ENCODE measurements at regions not wholly inside any gene's neighbourhood (a gene's known extent, or its start where the extent isn't known, plus 50 kb on each side); places are given as distances from the start of the nearest gene placed in this dataset.
"Not testable (repeated sequence)": the region's sequence is repeated elsewhere in the genome, so short reads cannot be mapped to it uniquely, and the experiment has no call there.

DNA sequence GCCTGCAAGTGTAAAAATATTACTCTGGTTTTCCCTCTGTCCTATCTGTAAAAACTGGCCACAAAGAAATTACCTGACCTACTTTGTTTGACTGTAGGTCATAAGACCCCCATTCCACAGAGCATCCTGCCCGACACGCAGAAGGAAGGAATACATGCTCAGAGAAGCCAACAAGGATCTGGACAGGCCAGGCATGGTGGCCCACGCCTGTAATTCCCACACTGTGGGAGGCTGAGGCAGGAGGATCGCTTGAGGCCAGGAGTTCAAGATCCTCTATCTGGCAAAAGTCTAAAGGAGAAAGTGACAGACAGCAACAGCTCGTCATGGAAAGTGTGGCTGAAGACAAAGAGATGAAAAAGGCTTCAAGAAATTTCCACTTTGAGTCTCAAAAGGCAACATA, 78.2 kb upstream of the RNU2-1 start:
- Mint-ChIP-seq H3K27ac (peak overlapping the region in 1 of 3 experiments; percentile 24), H3K4me1 (no peaks in the 10 kb centered on the region), H3K4me3 (no peak overlapping the region), H3K27me3 (ENCODE audit: low read depth) (no peaks in the 10 kb centered on the region), H3K36me3 (ENCODE audit: low read depth) (no peaks in the 10 kb centered on the region), H3K9me3 (no peaks in the 10 kb centered on the region)
- TF ChIP-seq, protein P1, sequence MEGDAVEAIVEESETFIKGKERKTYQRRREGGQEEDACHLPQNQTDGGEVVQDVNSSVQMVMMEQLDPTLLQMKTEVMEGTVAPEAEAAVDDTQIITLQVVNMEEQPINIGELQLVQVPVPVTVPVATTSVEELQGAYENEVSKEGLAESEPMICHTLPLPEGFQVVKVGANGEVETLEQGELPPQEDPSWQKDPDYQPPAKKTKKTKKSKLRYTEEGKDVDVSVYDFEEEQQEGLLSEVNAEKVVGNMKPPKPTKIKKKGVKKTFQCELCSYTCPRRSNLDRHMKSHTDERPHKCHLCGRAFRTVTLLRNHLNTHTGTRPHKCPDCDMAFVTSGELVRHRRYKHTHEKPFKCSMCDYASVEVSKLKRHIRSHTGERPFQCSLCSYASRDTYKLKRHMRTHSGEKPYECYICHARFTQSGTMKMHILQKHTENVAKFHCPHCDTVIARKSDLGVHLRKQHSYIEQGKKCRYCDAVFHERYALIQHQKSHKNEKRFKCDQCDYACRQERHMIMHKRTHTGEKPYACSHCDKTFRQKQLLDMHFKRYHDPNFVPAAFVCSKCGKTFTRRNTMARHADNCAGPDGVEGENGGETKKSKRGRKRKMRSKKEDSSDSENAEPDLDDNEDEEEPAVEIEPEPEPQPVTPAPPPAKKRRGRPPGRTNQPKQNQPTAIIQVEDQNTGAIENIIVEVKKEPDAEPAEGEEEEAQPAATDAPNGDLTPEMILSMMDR (IDR thresholded peaks at IDR 0.05; ENCODE audit: unreplicated experiment in 3 of 3), result no peak

DNA sequence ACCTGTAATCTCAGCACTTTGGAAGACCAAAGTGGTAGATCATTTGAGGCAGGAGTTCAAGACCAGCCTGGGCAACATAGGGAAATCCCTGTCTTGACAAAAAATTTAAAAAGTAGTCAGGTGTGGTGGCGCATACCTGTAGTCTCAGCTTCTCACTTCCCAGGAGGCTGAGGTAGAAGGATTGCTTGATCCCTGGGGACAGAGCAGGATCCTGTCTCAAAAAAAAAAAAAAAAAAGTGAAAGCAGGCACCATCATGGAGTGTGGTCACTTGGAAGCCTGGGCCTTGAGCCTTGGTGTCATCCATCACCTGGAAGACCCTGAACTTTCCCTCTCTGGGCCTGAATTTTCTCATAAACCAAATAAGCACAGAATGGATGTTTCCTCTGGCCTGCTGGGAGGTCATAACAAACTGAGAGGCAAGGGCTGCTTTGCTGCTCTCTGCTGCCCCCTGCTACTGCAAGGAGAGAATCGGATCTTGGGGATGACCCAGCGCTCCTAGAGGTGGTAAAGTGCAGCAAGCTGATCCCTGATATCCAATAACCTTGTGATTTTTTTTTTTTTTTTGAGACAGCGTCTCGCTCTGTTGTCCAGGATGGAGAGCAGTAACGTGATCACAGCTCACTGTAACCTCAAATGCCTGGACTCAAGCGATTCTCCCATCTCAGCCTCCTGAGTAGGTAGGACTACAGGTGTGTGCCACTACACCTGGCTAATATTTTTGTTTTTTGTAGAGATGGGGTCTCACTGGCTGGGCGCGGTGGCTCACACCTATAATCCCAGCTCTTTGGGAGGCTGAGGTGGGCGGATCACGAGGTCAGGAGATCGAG, 75.9 kb upstream of the RNU2-1 start:
- Mint-ChIP-seq H3K27ac (no peak overlapping the region), H3K9me3 (no peaks in the 10 kb centered on the region), H3K36me3 (ENCODE audit: low read depth) (no peaks in the 10 kb centered on the region), H3K27me3 (ENCODE audit: low read depth) (no peaks in the 10 kb centered on the region), H3K4me3 (no peak overlapping the region), H3K4me1 (no peaks in the 10 kb centered on the region)
- TF ChIP-seq, protein P1 (IDR thresholded peaks at IDR 0.05; ENCODE audit: unreplicated experiment in 3 of 3), result no peak

DNA sequence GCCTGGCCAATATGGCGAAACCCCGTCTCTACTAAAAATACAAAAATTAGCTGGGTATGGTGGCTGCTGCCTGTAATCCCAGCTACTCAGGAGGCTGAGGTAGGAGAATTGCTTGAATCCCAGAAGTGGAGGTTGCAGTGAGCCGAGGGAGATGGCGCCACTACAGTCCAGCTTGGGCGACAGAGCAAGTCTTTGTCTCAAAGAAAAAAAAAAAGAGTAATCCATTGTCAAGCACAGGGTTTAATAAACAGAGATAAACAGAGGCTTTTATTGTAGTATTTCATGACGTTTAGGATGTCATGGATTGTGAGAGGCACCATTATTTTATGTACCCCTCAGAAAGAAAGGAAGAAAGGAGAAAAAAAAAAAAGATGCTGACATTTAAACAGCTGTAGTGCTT, 75.2 kb upstream of the RNU2-1 start:
- no peaks in the 10 kb centered on the region for H3K9me3 Mint-ChIP-seq
- H3K27ac Mint-ChIP-seq, result no peak overlapping the region
- H3K36me3 Mint-ChIP-seq (ENCODE audit: low read depth), result no peaks in the 10 kb centered on the region
- no peak overlapping the region for H3K4me3 Mint-ChIP-seq
- TF ChIP-seq, protein P1 (IDR thresholded peaks at IDR 0.05; ENCODE audit: unreplicated experiment in 3 of 3), result no peak
- H3K4me1 Mint-ChIP-seq, result no peaks in the 10 kb centered on the region
- H3K27me3 Mint-ChIP-seq (ENCODE audit: low read depth), result no peaks in the 10 kb centered on the region

DNA sequence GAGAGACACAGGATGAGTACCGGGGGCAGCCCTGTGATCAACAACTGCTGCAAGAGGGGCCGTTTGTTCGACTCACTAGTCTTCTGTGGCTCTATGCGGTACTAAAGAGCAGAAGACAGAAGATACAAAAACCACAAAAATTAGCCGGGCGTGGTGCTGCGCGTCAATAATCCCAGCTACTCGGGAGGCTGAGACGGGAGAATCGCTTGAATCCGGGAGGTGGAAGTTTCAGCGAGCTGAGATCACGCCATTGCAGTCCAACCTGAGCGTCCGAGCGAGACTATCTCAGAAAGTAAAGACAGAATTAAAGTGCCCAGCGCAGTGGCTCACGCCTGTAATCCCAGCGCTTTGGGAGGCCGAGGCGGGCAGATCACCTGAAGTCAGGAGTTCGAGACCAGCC, 71.0 kb upstream of the RNU2-1 start:
- H3K36me3 Mint-ChIP-seq (ENCODE audit: low read depth); H3K27ac Mint-ChIP-seq; H3K4me3 Mint-ChIP-seq; H3K9me3 Mint-ChIP-seq; H3K27me3 Mint-ChIP-seq (ENCODE audit: low read depth); H3K4me1 Mint-ChIP-seq: not testable (repeated sequence)

- not testable (repeated sequence) for H3K27ac Mint-ChIP-seq; H3K9me3 Mint-ChIP-seq; H3K36me3 Mint-ChIP-seq (ENCODE audit: low read depth); H3K4me3 Mint-ChIP-seq; H3K4me1 Mint-ChIP-seq; H3K27me3 Mint-ChIP-seq (ENCODE audit: low read depth)
These were observed 69.3 kb upstream of the RNU2-1 start for GRCh38 chr17:43303049-43303448.

GRCh38 chr17:43299300-43300076, 65.7 kb upstream of the RNU2-1 start:
- not testable (repeated sequence) for H3K36me3 Mint-ChIP-seq (ENCODE audit: low read depth); H3K27ac Mint-ChIP-seq; H3K4me3 Mint-ChIP-seq; H3K4me1 Mint-ChIP-seq; H3K27me3 Mint-ChIP-seq (ENCODE audit: low read depth); H3K9me3 Mint-ChIP-seq

DNA sequence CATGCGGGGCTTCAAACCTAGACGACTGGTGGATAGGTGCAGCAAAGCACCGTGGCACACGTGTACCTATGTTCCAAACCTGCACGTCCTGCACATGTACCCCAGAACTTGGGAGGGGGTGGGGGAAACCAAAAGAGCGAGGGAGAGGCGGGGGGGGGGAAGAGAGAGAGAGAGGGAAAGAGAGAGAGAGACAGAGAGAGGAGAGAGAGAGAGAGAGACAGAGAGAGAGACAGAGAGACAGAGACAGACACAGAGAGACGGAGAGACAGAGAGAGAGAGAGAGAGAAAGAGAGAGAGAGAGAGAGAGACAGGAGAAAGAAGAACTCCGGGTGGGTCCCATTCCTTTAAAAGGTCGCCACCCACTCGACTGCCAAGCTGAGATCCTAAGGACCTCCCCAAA, 55.9 kb upstream of the RNU2-1 start:
- H3K9me3 Mint-ChIP-seq; H3K4me1 Mint-ChIP-seq; H3K27ac Mint-ChIP-seq; H3K36me3 Mint-ChIP-seq (ENCODE audit: low read depth); H3K4me3 Mint-ChIP-seq; H3K27me3 Mint-ChIP-seq (ENCODE audit: low read depth): not testable (repeated sequence)

GRCh38 chr17:43283606-43284005, 49.8 kb upstream of the RNU2-1 start:
- not testable (repeated sequence) for H3K27me3 Mint-ChIP-seq (ENCODE audit: low read depth); H3K36me3 Mint-ChIP-seq (ENCODE audit: low read depth); H3K4me3 Mint-ChIP-seq; H3K4me1 Mint-ChIP-seq; H3K27ac Mint-ChIP-seq; H3K9me3 Mint-ChIP-seq
